GM19025 (cell line): ENCODE measurements at regions not wholly inside any gene's neighbourhood (a gene's known extent, or its start where the extent isn't known, plus 50 kb on each side); places are given as distances from the start of the nearest gene placed in this dataset.
"Not testable (repeated sequence)": the region's sequence is repeated elsewhere in the genome, so short reads cannot be mapped to it uniquely, and the experiment has no call there.

Experiments used
- ATAC-seq: cut with Tn5 transposase; IDR thresholded peaks from one replicate; pipeline ENCODE4 v1.9.1; 2021; ENCODE audit warnings: mild to moderate bottlenecking, low read depth, moderate library complexity; ENCODE audit not compliant: unreplicated experiment

DNA sequence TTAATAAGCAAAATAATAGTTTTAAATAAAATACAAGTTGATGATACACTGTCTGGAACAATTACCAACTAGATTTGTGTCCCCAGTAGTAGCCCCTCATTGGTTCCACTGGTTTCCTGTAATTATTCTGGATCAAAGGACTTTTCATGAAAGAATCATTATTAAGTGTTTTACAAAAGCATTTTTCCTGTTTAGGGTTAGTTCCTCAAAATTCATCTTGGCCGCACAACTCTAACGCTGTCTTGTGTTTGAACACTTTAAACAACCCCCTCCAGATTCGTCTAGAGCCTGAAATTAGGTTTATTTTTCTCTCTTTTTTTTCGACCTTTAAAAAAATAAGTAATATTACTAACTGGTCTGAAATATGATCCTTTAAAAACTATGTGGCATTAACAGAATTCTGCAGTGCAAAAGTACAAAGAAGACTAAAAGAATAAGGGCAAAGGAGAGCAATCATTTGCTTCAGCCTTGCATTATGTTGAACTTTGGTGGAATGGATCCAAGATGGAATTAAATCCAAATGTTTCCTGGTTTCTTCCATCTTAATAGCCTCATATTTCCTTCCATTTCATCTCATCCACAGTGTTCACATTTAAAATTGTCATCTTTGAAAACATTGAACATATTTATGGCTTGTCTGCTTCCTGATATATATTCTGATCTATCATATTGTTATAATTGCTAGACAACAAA is 678.4 kb downstream of the IRS1 start:
- ATAC-seq: no peak

DNA sequence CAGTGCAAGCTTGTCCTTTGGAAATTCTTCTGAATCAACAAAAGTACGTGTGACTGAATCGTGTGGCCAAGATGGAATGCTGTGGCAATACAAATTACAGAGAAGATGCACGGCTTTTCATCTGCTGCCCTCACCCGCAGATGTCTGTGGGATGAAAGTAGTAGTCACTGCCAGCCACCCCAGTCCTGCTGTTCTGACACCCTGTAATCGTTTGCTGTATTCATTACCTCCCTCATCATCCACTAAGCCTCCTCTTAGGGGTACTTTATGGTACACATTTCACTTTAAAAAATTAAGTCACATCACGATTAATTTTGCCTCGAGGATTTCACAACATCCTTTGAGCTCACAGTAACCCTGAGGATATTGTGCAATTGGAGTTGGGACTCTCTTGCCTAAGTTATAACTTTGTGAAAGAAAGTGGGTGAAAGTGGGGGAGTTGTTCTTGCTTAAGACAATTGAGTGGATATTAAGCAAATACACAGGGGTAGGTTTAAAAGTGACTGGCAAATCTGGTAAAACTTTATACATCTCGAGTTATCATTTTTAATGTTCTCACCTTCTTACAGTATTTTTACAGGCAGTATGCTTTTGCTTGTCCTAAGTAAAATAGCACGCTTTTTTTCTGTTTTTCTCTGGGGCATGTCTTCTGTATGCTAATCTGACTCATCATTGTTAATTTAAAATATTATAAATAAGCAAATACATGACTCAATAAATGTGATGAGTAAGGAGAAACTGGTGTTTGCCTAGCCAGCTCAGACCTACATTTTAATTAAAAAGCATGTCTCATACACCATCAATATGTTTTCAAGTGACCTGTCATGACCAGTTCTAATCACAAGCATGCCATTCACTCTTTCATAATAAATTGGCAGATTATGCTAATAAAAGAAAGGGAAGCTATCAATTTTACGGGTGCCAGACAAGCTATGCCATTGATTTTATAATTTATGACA is 680.9 kb downstream of the IRS1 start:
- no peak for ATAC-seq

GRCh38 chr2:226117510-226118065 is 682.0 kb downstream of the IRS1 start:
- no peak for ATAC-seq

DNA sequence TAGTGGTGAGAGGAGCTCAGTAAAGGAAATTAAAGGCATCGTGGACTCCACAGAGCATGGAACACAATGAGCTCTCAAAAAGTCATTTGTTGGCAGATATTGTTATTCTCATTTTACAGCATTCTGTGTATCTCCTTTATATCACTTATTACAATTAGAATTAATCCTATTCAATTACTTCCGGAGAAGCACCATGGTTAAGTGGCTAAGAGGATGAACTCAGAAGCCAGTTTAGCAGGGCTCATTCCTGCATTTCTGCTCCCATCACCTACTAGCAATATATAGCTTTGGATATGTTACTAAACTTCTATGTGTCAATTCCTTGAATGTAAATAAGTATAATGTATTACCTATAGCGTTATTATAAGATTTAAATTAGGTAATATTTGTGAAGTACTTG is 683.3 kb downstream of the IRS1 start:
- no peak for ATAC-seq

- no peak for ATAC-seq
Observed at GRCh38 chr2:226115832-226116200, 683.8 kb downstream of the IRS1 start.

DNA sequence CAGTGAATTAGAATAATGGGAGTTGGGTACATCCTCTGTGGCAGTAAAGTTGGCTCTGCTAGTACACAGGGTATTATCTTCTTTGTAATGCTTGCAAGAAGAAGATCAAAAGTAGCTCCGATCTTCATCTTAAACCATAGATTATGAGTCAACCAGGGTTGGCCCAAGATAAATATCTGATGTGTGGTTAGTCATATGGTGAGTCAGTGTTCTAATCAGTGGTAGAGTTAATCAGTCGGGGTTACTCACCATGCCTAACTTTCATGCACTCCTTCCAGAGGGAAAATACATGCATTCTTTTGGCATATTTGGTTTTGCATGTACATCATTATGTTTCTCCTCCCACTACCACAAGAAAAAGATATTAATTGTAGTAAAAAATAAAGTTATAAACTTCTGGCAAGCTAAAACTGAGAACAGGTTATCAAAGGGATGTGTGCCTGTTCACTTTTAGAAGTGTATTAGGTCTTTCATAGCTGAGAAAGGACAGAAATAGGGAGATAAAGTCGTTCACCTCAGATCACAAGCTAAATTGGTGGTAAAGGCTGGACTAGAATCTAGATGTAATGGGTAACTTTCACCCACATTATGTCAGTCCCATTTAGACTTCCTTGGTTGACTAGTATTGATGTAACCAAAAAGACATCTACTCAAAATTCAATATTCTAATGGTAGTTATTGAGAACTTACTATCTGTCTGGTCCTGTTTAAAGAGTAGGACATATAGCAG is 684.4 kb downstream of the IRS1 start:
- no peak for ATAC-seq

DNA sequence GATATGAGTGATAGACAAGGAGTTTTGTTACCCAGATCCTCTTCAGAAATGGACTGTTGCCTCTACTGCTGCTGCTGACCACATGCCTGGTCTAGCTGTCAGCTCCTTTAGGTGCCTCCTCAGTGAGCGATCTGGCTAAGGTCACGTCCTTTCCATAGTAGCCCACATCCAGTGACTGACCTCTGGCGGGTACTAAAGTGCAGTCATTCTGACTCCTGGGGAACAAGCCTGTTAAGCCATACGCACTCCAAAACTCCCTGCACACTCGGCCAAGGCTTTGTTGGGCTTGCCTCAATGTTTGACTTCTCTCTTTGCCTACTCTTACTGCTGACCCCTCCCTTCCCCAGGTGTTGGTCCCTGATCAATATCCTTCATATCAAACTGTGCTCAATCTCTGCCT is 685.2 kb downstream of the IRS1 start:
- ATAC-seq: no peak

- ATAC-seq: no peak
Observed at GRCh38 chr2:226098861-226099745, 699.6 kb downstream of the NYAP2 start.

DNA sequence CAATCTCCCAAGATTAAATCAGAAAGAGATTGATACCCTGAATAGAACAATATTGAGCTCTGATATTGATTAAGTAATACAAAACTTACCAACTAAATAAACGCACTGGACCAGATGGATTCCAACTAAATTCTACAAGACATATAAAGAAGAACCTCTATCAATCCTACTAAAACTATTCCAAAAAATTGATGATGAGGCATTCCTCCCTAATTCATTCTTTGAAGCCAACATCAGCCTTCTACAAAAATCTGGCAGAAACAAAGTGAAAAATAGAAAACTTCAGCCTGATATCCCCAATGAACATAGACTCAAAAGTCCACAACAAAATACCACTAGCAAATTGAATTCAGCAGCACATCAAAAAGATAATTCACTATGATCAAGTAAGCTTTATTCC is 695.5 kb downstream of the NYAP2 start:
- no peak for ATAC-seq

GRCh38 chr2:226093364-226093763 is 693.9 kb downstream of the NYAP2 start:
- no peak for ATAC-seq

DNA sequence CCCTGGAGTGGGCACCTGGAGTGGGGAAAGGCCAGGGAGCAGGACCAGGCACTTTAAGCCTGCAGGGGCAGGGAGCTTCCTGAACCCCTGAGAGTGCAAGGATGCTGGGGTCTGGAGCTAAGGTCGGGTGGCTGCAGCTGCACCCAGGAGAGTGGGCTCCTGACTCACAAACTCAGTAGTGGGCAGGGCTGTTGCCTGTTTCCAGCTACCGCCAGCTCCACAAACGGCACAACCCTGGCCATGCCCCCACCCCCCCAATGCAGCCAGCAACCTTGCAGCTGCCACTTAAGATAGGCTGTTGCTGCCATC is 688.8 kb downstream of the NYAP2 start:
- no peak for ATAC-seq

- no peak for ATAC-seq
Observed at GRCh38 chr2:226087505-226088365, 688.2 kb downstream of the NYAP2 start.

- no peak for ATAC-seq
Observed at GRCh38 chr2:226087051-226087450, 687.5 kb downstream of the NYAP2 start.

- no peak for ATAC-seq
Observed at GRCh38 chr2:226086190-226086589, 686.7 kb downstream of the NYAP2 start.

DNA sequence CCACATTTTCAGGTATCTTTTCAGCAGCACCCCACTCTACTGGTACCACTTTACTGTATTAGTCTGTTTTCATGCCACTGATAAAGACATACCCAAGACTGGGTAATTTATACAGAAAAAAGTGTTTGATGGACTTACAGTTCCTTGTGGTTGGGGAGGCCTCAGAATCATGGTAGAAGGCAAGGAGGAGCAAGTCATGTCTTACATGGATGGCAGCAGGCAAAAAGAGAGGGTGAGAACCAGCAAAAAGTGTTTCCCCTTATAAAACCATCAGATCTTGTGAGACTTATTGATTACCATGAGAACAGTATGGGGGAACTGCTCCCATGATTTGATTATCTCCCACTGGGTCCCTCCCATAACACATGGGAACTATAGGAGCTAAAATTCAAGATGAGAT is 685.9 kb downstream of the NYAP2 start:
- ATAC-seq: not testable (repeated sequence)

DNA sequence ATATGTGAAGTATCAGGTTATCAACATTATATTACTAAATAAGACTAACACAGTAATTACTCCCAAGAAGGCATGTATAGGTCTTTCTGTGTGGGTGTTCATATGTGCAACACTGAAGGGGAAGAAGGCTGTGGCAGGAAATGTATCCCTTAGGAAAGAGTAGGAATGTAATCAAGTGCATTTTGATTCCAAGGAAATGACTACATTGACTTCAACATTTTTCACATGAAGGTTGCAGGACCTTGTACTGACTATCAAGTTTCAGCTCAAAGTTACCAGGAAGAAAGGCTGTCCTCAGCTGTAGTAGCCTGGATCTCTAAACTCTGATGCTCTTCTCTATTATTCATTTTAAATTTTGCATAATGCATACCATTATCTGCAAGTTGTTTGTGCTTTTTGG is 680.8 kb downstream of the NYAP2 start:
- ATAC-seq: no peak

GRCh38 chr2:226079671-226080181 is 680.2 kb downstream of the NYAP2 start:
- no peak for ATAC-seq

- ATAC-seq: no peak
Observed at GRCh38 chr2:226079196-226079595, 679.7 kb downstream of the NYAP2 start.

DNA sequence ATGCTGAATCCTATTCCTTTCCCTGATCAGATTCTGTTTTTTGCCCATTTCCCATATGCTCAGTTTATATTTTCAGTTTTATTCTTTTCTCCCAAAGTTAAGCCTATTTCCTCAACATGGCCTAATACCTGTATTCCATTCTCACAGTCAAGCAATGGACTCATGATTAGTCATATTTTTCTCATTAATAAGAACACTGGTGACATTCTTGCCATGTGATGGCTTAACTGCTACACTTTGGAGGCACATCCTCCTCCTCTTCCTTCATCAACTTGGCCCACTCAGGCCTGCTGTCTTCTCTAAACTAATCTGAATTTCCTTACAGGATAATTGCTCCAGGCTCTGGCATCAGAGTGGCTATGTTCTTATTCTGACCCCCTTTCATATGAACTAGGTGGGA is 679.2 kb downstream of the NYAP2 start:
- ATAC-seq: no peak
